NAMALWA (cell line): ENCODE measurements at regions not wholly inside any gene's neighbourhood (a gene's known extent, or its start where the extent isn't known, plus 50 kb on each side); places are given as distances from the start of the nearest gene placed in this dataset.
"Not testable (repeated sequence)": the region's sequence is repeated elsewhere in the genome, so short reads cannot be mapped to it uniquely, and the experiment has no call there.

ENCODE experiments used
- DNase-seq: peaks from one replicate; pipeline ENCODE4 v3.0.0-alpha.2; 2015; ENCODE audit warnings: low spot score

DNA sequence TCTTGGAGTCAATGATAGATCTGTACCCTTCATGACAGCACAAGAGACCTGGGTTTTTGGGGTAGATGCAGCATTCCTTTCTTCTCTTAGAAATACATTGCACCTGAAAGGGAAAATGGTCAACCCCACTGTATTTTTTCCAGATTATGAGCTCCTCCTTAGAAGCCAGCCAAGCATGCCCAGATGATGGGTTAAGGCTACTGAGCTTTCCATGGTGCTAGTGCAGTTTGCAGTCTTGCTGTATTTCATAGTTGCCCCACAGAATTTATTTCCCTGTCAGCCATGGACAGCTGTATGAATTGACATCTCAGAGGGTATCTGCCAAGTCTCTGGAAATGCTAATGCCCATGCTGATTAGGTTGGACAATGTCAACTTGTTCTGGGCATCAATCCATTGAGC, 73.7 kb upstream of the H2AZ1 start:
- no peak for DNase-seq

- no peak for DNase-seq
These were observed 72.7 kb upstream of the H2AZ1 start for GRCh38 chr4:100022792-100023222.

GRCh38 chr4:100019821-100020220, 69.7 kb upstream of the H2AZ1 start:
- no peak for DNase-seq

GRCh38 chr4:100017637-100018310, 67.7 kb upstream of the H2AZ1 start:
- no peak for DNase-seq

- no peak for DNase-seq
These were observed 66.1 kb upstream of the H2AZ1 start for GRCh38 chr4:100016191-100016590.

- DNase-seq: no peak
These were observed 64.5 kb upstream of the H2AZ1 start for GRCh38 chr4:100014616-100015015.

- DNase-seq: no peak
These were observed 59.4 kb upstream of the H2AZ1 start for GRCh38 chr4:100009490-100009889.

DNA sequence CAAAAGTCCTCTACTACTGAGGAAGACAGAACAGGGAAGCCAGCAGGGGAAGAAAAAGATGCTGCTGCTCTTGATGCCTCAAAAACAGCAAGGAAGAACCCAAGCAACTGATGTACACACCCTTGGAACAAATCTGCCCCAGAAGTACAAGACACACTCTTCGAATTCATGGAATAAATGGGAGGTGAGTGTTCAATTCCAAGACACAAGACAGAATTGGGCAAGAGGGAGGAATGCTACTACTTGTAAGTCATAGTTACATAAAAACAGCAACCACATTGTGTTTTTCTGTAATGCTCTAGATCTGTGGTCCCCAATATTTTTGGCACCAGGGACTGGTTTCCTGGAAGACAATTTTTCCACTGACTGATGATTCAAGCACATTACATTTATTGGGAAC, 58.0 kb upstream of the H2AZ1 start:
- no peak for DNase-seq

- not testable (repeated sequence) for DNase-seq
These were observed 56.1 kb upstream of the H2AZ1 start for GRCh38 chr4:100006161-100006560.
